ENCODE measurements at regions not wholly inside any gene's neighbourhood (a gene's known extent, or its start where the extent isn't known, plus 50 kb on each side); places are given as distances from the start of the nearest gene placed in this dataset.

DNA sequence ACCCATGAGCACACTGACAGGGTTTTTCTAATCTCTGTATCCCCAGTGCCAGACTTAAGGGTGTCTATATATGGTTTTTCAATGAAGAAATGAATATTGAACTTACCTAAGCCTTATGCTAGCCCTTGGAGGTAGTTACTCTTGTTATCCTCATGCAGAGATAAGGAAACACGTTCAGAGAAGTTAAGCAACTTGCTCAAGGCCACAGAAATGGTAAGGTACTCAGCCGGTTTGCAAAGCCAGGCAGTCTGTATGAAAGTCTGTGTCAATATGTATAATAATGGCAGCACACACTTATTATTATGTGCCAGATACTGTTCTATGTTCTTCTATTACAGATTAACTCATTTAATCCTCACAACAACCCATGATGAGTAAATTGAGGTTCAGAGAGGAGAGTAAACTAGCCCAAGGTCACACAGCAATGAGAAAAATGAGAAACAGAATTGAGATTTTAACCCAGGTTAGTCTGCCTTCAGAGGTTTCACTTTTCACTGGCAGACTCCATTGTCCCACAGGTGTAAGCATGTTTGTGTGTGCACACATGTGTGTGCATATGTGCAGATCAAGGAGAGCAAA lies 54.6 kb upstream of the CSF3R start:
- TF ChIP-seq, protein P1, sequence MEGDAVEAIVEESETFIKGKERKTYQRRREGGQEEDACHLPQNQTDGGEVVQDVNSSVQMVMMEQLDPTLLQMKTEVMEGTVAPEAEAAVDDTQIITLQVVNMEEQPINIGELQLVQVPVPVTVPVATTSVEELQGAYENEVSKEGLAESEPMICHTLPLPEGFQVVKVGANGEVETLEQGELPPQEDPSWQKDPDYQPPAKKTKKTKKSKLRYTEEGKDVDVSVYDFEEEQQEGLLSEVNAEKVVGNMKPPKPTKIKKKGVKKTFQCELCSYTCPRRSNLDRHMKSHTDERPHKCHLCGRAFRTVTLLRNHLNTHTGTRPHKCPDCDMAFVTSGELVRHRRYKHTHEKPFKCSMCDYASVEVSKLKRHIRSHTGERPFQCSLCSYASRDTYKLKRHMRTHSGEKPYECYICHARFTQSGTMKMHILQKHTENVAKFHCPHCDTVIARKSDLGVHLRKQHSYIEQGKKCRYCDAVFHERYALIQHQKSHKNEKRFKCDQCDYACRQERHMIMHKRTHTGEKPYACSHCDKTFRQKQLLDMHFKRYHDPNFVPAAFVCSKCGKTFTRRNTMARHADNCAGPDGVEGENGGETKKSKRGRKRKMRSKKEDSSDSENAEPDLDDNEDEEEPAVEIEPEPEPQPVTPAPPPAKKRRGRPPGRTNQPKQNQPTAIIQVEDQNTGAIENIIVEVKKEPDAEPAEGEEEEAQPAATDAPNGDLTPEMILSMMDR (IDR thresholded peaks at IDR 0.05), result no peak
- no peak for ATAC-seq (ENCODE audit: low FRiP score)

DNA sequence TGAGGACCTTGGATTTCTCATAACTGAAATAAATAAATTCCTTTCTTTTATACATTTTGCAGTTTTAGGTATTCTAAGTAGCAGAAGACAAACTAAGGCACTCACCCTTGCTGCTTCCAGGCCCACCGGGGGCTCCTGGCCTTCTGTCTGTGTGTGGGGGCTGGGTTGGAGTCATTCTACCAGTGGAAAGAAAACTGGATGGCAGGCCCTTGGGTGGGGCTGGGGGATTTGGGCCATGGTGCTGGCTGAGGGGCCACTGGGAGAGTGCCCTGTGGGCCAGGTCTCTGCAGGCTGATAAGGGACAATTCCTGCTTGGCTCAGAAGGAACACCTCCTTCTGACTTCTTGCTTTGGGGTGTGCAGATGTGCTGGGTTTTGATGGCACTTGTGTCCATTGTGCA lies 54.0 kb upstream of the CSF3R start:
- TF ChIP-seq, protein P1 (IDR thresholded peaks at IDR 0.05), result no peak
- no peak for DNase-seq (ENCODE audit: low spot score)
- no peak for ATAC-seq (ENCODE audit: low FRiP score)

More for the DNA sequence above, 54.6 kb upstream of the CSF3R start:
- no peak for DNase-seq (ENCODE audit: low spot score)

- no peak for ATAC-seq (ENCODE audit: low FRiP score)
- TF ChIP-seq, protein P1 (IDR thresholded peaks at IDR 0.05), result no peak
- DNase-seq (ENCODE audit: low spot score), result no peak
Observed at GRCh38 chr1:36534711-36535412, 52.1 kb upstream of the CSF3R start.

DNA sequence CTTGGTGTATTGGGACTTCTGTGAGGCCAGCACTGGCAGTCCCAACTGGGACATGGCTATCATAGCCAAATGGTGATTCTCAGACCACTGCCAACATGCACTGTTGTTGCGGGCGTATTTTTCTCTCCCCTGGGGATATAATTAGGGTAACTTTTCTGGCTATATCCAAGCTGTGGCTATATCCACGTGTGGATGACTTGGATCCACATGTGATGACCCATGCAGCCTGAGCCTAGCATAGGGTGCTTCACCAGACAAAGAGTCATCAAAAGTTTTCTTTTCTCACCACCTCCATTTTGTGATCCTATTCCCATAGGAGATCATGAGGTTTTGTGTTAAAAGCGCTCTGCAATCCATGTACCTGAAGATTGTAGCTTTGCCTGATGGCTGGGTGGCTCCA lies 51.2 kb upstream of the CSF3R start:
- TF ChIP-seq, protein P1 (IDR thresholded peaks at IDR 0.05), result no peak
- DNase-seq (ENCODE audit: low spot score), result no peak
- no peak for ATAC-seq (ENCODE audit: low FRiP score)

DNA sequence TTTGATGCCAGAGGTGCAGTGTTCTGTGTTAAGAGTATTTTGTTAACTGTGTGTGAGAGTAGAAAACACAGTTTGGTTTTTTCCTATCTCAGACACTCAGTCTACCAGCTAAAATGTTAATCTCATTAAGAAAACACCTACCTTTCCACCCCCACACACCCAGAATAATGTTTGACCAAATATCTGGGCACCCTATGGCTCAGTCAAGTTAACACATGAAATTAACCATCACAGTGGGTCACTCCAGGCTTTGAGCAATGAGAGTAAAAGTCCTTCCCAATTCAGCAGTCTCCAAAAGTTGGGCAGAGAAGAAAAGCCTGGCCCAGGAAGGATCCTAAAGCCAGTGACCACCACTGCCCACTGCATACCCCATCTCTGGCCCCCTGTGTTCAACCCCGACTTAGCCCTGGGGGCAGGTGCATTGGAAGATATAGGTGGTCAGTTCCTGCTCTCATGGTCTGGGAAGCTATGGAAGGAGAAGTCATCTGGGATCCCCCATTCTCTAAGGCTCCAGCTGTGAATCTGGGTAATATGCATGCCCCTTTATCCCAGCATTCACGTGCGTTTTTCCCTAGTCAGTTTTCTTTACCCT lies 50.2 kb upstream of the CSF3R start:
- DNase-seq (ENCODE audit: low spot score) (no peak), ATAC-seq (ENCODE audit: low FRiP score) (no peak)
- TF ChIP-seq, protein P1 (IDR thresholded peaks at IDR 0.05), result no peak

Measured in omental fat pad (tissue), 3 donors.